ENCODE measurements at regions not wholly inside any gene's neighbourhood (a gene's known extent, or its start where the extent isn't known, plus 50 kb on each side); places are given as distances from the start of the nearest gene placed in this dataset.

DNA sequence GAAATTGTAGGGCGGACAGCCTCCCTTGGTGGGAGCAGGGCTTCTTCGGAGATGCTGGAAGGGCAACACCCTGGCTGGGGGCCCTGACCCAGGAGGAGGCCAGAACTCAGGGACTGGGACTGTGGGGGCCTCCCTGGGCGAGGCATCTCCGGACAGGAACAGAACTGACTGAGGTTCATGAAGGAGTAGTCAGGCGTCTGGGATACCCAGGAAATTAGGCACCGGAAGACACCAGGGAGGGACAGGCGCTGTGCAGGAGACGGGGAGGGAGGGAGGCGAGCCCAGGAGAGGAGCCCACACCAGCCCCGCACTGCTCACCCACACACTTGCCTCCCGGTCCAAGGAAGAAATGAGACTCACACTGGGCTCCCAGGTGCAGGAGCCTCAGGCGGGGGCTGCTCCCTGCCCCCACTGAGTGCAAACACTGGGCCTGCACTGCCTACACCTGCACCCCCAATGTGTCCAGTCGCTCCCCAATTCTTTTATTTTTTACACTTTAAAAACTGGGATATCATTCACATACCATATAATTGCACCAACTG is 262.6 kb upstream of the SFSWAP start:
- no peak for DNase-seq (ENCODE audit: extremely low read depth, low read depth)
- no peak overlapping the region for H3K4me3 ChIP-seq (replicated peaks; ENCODE audit: low read depth, low read length)
- TF ChIP-seq, protein P1, sequence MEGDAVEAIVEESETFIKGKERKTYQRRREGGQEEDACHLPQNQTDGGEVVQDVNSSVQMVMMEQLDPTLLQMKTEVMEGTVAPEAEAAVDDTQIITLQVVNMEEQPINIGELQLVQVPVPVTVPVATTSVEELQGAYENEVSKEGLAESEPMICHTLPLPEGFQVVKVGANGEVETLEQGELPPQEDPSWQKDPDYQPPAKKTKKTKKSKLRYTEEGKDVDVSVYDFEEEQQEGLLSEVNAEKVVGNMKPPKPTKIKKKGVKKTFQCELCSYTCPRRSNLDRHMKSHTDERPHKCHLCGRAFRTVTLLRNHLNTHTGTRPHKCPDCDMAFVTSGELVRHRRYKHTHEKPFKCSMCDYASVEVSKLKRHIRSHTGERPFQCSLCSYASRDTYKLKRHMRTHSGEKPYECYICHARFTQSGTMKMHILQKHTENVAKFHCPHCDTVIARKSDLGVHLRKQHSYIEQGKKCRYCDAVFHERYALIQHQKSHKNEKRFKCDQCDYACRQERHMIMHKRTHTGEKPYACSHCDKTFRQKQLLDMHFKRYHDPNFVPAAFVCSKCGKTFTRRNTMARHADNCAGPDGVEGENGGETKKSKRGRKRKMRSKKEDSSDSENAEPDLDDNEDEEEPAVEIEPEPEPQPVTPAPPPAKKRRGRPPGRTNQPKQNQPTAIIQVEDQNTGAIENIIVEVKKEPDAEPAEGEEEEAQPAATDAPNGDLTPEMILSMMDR (IDR thresholded peaks at IDR 0.05; ENCODE audit: low read depth, low read length, missing control alignments), result no peak

DNA sequence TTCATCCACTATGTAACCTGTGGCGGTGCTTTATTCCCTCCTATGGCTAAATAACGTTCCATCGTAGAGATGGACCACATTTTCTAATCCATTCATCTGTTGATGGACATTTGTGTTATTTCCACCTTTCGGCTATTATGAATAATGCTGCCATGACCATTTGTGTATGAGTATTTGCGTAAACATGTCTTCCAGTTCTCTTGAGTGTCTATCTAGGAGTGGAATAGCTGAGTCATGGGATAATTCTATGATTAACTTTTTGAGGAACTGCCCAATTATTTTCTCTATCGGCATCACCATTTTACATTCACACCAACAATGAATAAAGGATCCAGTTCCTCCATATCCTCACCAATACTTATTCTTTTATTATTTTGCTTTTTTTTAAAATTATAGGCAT is 261.9 kb upstream of the SFSWAP start:
- no peak overlapping the region for H3K4me3 ChIP-seq (replicated peaks; ENCODE audit: low read depth, low read length)
- TF ChIP-seq, protein P1 (IDR thresholded peaks at IDR 0.05; ENCODE audit: low read depth, low read length, missing control alignments), result no peak
- DNase-seq (ENCODE audit: extremely low read depth, low read depth), result no peak

DNA sequence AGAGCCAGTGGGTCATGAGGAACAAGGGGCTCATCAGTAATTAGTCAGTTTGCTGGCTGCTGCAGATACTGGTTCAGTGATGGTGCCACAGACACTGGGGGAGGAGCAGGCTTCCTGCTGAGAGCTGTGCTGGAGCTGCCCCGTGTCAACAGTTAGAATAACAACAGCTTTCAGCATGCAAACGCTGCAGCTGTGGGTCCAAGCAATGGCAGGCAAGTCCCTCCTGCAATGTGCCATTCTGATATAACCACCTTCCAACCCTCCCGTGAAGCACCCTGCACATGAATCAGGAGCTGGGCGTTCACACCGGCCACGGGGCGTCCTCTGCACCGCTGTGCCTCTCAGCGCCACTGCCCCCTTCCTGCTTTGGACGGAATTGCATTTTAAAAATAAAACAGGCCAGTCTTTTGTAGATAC is 258.4 kb upstream of the SFSWAP start:
- TF ChIP-seq, protein P1 (IDR thresholded peaks at IDR 0.05; ENCODE audit: low read depth, low read length, missing control alignments), result no peak
- no peak overlapping the region for H3K4me3 ChIP-seq (replicated peaks; ENCODE audit: low read depth, low read length)
- DNase-seq (ENCODE audit: extremely low read depth, low read depth), result no peak

DNA sequence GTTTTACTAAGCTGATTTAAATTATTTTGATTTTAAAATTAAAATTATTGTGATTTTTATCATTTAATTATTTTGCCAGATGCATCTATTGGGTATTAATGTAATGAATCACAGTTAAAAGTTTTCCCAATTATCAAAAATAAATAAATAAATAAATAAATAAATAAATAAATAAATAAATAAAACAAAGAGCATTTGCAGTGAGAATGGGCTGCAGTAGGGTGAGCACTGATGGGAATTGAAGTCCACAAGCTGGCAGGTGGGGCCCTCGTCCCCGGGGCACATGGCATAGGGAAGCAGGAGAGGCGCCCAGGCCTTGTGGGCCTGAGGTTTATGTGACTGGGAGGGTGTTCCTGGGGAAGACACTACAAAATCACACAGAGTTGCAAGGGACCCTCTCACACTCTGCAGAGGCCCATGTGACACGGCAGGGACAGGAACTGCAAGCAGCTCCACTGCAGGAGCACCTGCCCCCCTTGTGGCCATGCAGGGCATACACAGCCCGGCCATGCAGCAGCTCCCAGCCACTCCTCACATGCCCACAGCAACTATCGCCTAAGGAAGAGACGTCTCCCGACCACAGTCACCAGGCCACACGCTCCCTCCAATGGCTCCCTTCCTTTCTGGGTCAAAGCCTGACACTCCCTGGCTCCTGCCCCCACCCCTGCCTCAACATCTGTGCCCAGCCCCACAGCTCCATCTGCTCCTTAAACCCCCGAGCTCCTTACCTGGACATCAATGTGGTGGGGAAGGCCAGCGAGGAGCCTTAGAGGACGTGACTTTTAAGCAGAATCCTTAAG is 256.3 kb upstream of the SFSWAP start:
- DNase-seq (ENCODE audit: extremely low read depth, low read depth), result no peak
- no peak overlapping the region for H3K4me3 ChIP-seq (replicated peaks; ENCODE audit: low read depth, low read length)
- TF ChIP-seq, protein P1 (IDR thresholded peaks at IDR 0.05; ENCODE audit: low read depth, low read length, missing control alignments), result no peak

DNA sequence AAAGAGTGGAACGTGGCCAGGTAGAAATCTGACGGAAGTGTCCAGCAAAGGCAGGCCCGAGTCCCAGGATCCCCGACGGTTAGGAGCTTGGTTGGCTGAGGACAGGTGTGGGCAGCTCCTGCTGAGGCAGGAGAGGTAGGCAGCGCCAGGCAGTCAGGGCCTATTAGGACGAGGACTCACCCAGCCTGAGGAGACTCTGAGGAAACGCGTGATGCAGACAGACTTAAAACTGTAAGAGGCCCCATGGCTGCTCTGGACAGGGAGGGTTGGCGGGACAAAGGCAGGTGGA is 255.7 kb upstream of the SFSWAP start:
- H3K4me3 ChIP-seq (replicated peaks; ENCODE audit: low read depth, low read length), result no peak overlapping the region
- no peak for DNase-seq (ENCODE audit: extremely low read depth, low read depth)
- TF ChIP-seq, protein P1 (IDR thresholded peaks at IDR 0.05; ENCODE audit: low read depth, low read length, missing control alignments), result no peak

DNA sequence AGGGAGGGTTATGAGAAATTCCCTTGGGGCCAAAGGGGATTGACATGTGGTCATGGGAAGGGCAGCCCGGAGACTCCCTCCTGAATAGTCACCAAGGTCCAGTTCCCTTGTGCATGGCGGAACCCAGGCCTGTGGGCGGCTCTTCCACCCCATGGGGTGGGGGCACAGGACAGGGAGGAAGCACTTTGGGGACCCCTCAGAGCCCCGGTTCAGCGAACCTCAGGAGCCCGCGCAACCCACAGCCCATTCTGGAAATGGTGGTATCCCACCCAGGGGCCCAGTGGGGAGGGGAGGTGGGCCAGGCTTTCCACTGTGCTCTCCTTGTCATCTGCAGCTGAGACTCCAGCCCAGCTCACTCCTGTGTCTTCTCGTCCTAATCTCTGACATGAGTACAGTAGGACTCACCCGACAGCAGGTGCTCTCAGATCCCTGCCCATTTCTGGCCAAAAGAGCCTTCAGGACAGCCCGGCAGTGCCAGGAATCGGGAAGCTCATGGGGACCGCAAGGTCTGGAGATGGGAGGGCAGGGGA is 255.2 kb upstream of the SFSWAP start:
- TF ChIP-seq, protein P1 (IDR thresholded peaks at IDR 0.05; ENCODE audit: low read depth, low read length, missing control alignments), result no peak
- no peak overlapping the region for H3K4me3 ChIP-seq (replicated peaks; ENCODE audit: low read depth, low read length)
- DNase-seq (ENCODE audit: extremely low read depth, low read depth), result no peak

Data from HFF-Myc (cell line).